ENCODE measurements at regions not wholly inside any gene's neighbourhood (a gene's known extent, or its start where the extent isn't known, plus 50 kb on each side); places are given as distances from the start of the nearest gene placed in this dataset.

- H3K4me3 Mint-ChIP-seq, result no peak overlapping the region
- H3K27ac Mint-ChIP-seq, result no peak overlapping the region
- no peaks in the 10 kb centered on the region for H3K36me3 Mint-ChIP-seq (ENCODE audit: low read depth)
- peaks cover 21% of the 10 kb centered on the region for H3K27me3 Mint-ChIP-seq
- no peaks in the 10 kb centered on the region for H3K9me3 Mint-ChIP-seq
- H3K4me1 Mint-ChIP-seq (ENCODE audit: low read depth), result peaks cover 6% of the 10 kb centered on the region
Observed at GRCh38 chr16:48105976-48106375, 49.8 kb downstream of the ABCC12 start.

- Mint-ChIP-seq H3K36me3 (ENCODE audit: low read depth) (no peaks in the 10 kb centered on the region), H3K4me3 (no peak overlapping the region), H3K27ac (peak overlapping the region; percentile 14), H3K27me3 (peaks cover 21% of the 10 kb centered on the region), H3K4me1 (ENCODE audit: low read depth) (peaks cover 9% of the 10 kb centered on the region), H3K9me3 (no peaks in the 10 kb centered on the region)
Observed at GRCh38 chr16:48105456-48105855, 50.3 kb downstream of the ABCC12 start.

- Mint-ChIP-seq H3K36me3 (ENCODE audit: low read depth) (no peaks in the 10 kb centered on the region), H3K27ac (no peak overlapping the region), H3K27me3 (peaks cover 25% of the 10 kb centered on the region), H3K4me3 (no peak overlapping the region), H3K9me3 (no peaks in the 10 kb centered on the region), H3K4me1 (ENCODE audit: low read depth) (peaks cover 9% of the 10 kb centered on the region)
Observed at GRCh38 chr16:48103591-48103990, 52.2 kb downstream of the ABCC12 start.

GRCh38 chr16:48102083-48103008 lies 53.4 kb downstream of the ABCC12 start:
- peaks cover 9% of the 10 kb centered on the region for H3K4me1 Mint-ChIP-seq (ENCODE audit: low read depth)
- H3K4me3 Mint-ChIP-seq, result no peak overlapping the region
- H3K36me3 Mint-ChIP-seq (ENCODE audit: low read depth), result no peaks in the 10 kb centered on the region
- peaks cover 22% of the 10 kb centered on the region for H3K27me3 Mint-ChIP-seq
- no peaks in the 10 kb centered on the region for H3K9me3 Mint-ChIP-seq
- H3K27ac Mint-ChIP-seq, result no peak overlapping the region

GRCh38 chr16:48101069-48101674 lies 54.6 kb downstream of the ABCC12 start:
- Mint-ChIP-seq H3K27me3 (peaks cover 22% of the 10 kb centered on the region), H3K4me3 (no peak overlapping the region), H3K9me3 (no peaks in the 10 kb centered on the region), H3K36me3 (ENCODE audit: low read depth) (no peaks in the 10 kb centered on the region), H3K27ac (no peak overlapping the region), H3K4me1 (ENCODE audit: low read depth) (peaks cover 9% of the 10 kb centered on the region)

GRCh38 chr16:48099455-48099854 lies 56.3 kb downstream of the ABCC12 start:
- Mint-ChIP-seq H3K27ac (no peak overlapping the region), H3K36me3 (ENCODE audit: low read depth) (no peaks in the 10 kb centered on the region), H3K4me3 (no peak overlapping the region), H3K4me1 (ENCODE audit: low read depth) (peaks cover 9% of the 10 kb centered on the region), H3K27me3 (peaks cover 22% of the 10 kb centered on the region), H3K9me3 (no peaks in the 10 kb centered on the region)

GRCh38 chr16:48098472-48098871 lies 57.3 kb downstream of the ABCC12 start:
- no peak overlapping the region for H3K27ac Mint-ChIP-seq
- H3K27me3 Mint-ChIP-seq, result peaks cover 17% of the 10 kb centered on the region
- H3K4me1 Mint-ChIP-seq (ENCODE audit: low read depth), result peaks cover 9% of the 10 kb centered on the region
- no peak overlapping the region for H3K4me3 Mint-ChIP-seq
- no peaks in the 10 kb centered on the region for H3K9me3 Mint-ChIP-seq
- H3K36me3 Mint-ChIP-seq (ENCODE audit: low read depth), result no peaks in the 10 kb centered on the region

GRCh38 chr16:48091117-48091516 lies 64.7 kb downstream of the ABCC12 start:
- H3K4me3 Mint-ChIP-seq, result no peak overlapping the region
- H3K9me3 Mint-ChIP-seq, result no peaks in the 10 kb centered on the region
- H3K36me3 Mint-ChIP-seq (ENCODE audit: low read depth), result no peaks in the 10 kb centered on the region
- peaks cover 10% of the 10 kb centered on the region for H3K27me3 Mint-ChIP-seq
- no peak overlapping the region for H3K27ac Mint-ChIP-seq
- H3K4me1 Mint-ChIP-seq (ENCODE audit: low read depth), result no peaks in the 10 kb centered on the region

GRCh38 chr16:48089053-48089792 lies 66.6 kb downstream of the ABCC12 start:
- Mint-ChIP-seq H3K27ac (no peak overlapping the region), H3K9me3 (no peaks in the 10 kb centered on the region), H3K36me3 (ENCODE audit: low read depth) (no peaks in the 10 kb centered on the region), H3K4me3 (no peak overlapping the region), H3K4me1 (ENCODE audit: low read depth) (no peaks in the 10 kb centered on the region), H3K27me3 (peaks cover 14% of the 10 kb centered on the region)

GRCh38 chr16:48087639-48088038 lies 68.2 kb downstream of the ABCC12 start:
- Mint-ChIP-seq H3K9me3 (no peaks in the 10 kb centered on the region), H3K4me3 (no peak overlapping the region), H3K27ac (no peak overlapping the region), H3K4me1 (ENCODE audit: low read depth) (no peaks in the 10 kb centered on the region), H3K27me3 (peaks cover 14% of the 10 kb centered on the region), H3K36me3 (ENCODE audit: low read depth) (no peaks in the 10 kb centered on the region)

- Mint-ChIP-seq H3K4me1 (ENCODE audit: low read depth) (no peaks in the 10 kb centered on the region), H3K36me3 (ENCODE audit: low read depth) (no peaks in the 10 kb centered on the region), H3K27me3 (peaks cover 9% of the 10 kb centered on the region), H3K27ac (no peak overlapping the region), H3K9me3 (no peaks in the 10 kb centered on the region), H3K4me3 (no peak overlapping the region)
Observed at GRCh38 chr16:48086422-48086821, 69.4 kb downstream of the ABCC12 start.

- Mint-ChIP-seq H3K27ac (no peak overlapping the region), H3K36me3 (ENCODE audit: low read depth) (no peaks in the 10 kb centered on the region), H3K4me1 (ENCODE audit: low read depth) (no peaks in the 10 kb centered on the region), H3K4me3 (no peak overlapping the region), H3K9me3 (no peaks in the 10 kb centered on the region), H3K27me3 (peaks cover 5% of the 10 kb centered on the region)
Observed at GRCh38 chr16:48085729-48086128, 70.1 kb downstream of the ABCC12 start.

GRCh38 chr16:48084826-48085225 lies 71.0 kb downstream of the ABCC12 start:
- no peaks in the 10 kb centered on the region for H3K9me3 Mint-ChIP-seq
- no peaks in the 10 kb centered on the region for H3K4me1 Mint-ChIP-seq (ENCODE audit: low read depth)
- H3K27me3 Mint-ChIP-seq, result peaks cover 5% of the 10 kb centered on the region
- H3K4me3 Mint-ChIP-seq, result no peak overlapping the region
- no peaks in the 10 kb centered on the region for H3K36me3 Mint-ChIP-seq (ENCODE audit: low read depth)
- H3K27ac Mint-ChIP-seq, result no peak overlapping the region

GRCh38 chr16:48082516-48082915 lies 73.3 kb downstream of the ABCC12 start:
- no peak overlapping the region for H3K4me3 Mint-ChIP-seq
- no peak overlapping the region for H3K27ac Mint-ChIP-seq
- H3K9me3 Mint-ChIP-seq, result no peaks in the 10 kb centered on the region
- no peaks in the 10 kb centered on the region for H3K4me1 Mint-ChIP-seq (ENCODE audit: low read depth)
- H3K27me3 Mint-ChIP-seq, result peaks cover 5% of the 10 kb centered on the region
- H3K36me3 Mint-ChIP-seq (ENCODE audit: low read depth), result no peaks in the 10 kb centered on the region

GRCh38 chr16:48081656-48082055 lies 74.1 kb downstream of the ABCC12 start:
- H3K9me3 Mint-ChIP-seq, result no peaks in the 10 kb centered on the region
- no peak overlapping the region for H3K27ac Mint-ChIP-seq
- no peaks in the 10 kb centered on the region for H3K4me1 Mint-ChIP-seq (ENCODE audit: low read depth)
- no peaks in the 10 kb centered on the region for H3K36me3 Mint-ChIP-seq (ENCODE audit: low read depth)
- H3K4me3 Mint-ChIP-seq, result no peak overlapping the region
- H3K27me3 Mint-ChIP-seq, result peaks cover 5% of the 10 kb centered on the region

Measured in stimulated activated naive CD8-positive, alpha-beta T cell treated with anti-CD3 and anti-CD28 coated beads, Interleukin-15, Interleukin-2, amounts not matched to agents 100 ng/mL and 50 ng/mL, for 24 hours (primary cell).